Smooth muscle cell (in vitro differentiated cells): ENCODE measurements at regions not wholly inside any gene's neighbourhood (a gene's known extent, or its start where the extent isn't known, plus 50 kb on each side); places are given as distances from the start of the nearest gene placed in this dataset.

ENCODE experiments used
- DNase-seq: peaks from one replicate; lab custom pipeline; 2025; ENCODE audit not compliant: unreplicated experiment; lab: John Stamatoyannopoulos, UW
- H2AFZ ChIP-seq: fragments of 200-600 bp; sonication (generic); 2 replicates; pipeline ENCODE4 v1.6.0; 2016; ENCODE audit warnings: antibody characterized with exemption, low read depth, mild to moderate bottlenecking
- H3F3A ChIP-seq: fragments of 200-600 bp; sonication (generic); 2 replicates; pipeline ENCODE4 v1.6.0; 2017; ENCODE audit warnings: antibody characterized with exemption, low read depth
- H3K27ac ChIP-seq: fragments of 200-600 bp; sonication (generic); 2 replicates; pipeline ENCODE4 v1.5.1; 2016; ENCODE audit warnings: low read depth, mild to moderate bottlenecking
- H3K27me3 ChIP-seq: fragments of 200-600 bp; sonication (generic); 2 replicates; pipeline ENCODE4 v1.6.1; 2016; ENCODE audit warnings: low read depth, mild to moderate bottlenecking
- H3K36me3 ChIP-seq: fragments of 200-600 bp; sonication (generic); 2 replicates; pipeline ENCODE4 v1.5.1; 2016; ENCODE audit warnings: low read depth
- H3K4me1 ChIP-seq: fragments of 200-600 bp; sonication (generic); 2 replicates; pipeline ENCODE4 v1.5.1; 2016; ENCODE audit warnings: low read depth
- H3K4me2 ChIP-seq: fragments of 200-600 bp; sonication (generic); 2 replicates; pipeline ENCODE4 v1.6.0; 2016; ENCODE audit warnings: mild to moderate bottlenecking
- H3K4me3 ChIP-seq: fragments of 200-600 bp; sonication (generic); 2 replicates; pipeline ENCODE4 v1.5.1; 2016; ENCODE audit warnings: mild to moderate bottlenecking
- H3K79me2 ChIP-seq: fragments of 200-600 bp; sonication (generic); 2 replicates; pipeline ENCODE4 v1.6.0; 2016; ENCODE audit warnings: low read depth, mild to moderate bottlenecking
- H3K9ac ChIP-seq: fragments of 200-600 bp; sonication (generic); 2 replicates; pipeline ENCODE4 v1.6.0; 2016; ENCODE audit warnings: low read depth
- H3K9me3 ChIP-seq: fragments of 200-600 bp; sonication (generic); replicated peaks from 2 replicates; pipeline ENCODE4 v1.5.1; 2016; ENCODE audit warnings: low read depth
- H4K20me1 ChIP-seq: fragments of 200-600 bp; sonication (generic); 2 replicates; pipeline ENCODE4 v1.6.0; 2016; ENCODE audit warnings: low read depth
- WGBS: methylation state at CpG from one replicate; pipeline ENCODE4 v1.1.7; 2016; ENCODE audit warnings: low lambda C conversion rate; 5-methylcytosine and 5-hydroxymethylcytosine counted together
- TF ChIP-seq, protein P1 (sequence below): fragments of 200-600 bp; sonication (generic); IDR thresholded peaks from 2 replicates; pipeline ENCODE4 v1.5.1; 2017; ENCODE audit warnings: borderline replicate concordance, mild to moderate bottlenecking, antibody characterized with exemption; ENCODE audit not compliant: insufficient read depth, poor library complexity, severe bottlenecking

DNA sequence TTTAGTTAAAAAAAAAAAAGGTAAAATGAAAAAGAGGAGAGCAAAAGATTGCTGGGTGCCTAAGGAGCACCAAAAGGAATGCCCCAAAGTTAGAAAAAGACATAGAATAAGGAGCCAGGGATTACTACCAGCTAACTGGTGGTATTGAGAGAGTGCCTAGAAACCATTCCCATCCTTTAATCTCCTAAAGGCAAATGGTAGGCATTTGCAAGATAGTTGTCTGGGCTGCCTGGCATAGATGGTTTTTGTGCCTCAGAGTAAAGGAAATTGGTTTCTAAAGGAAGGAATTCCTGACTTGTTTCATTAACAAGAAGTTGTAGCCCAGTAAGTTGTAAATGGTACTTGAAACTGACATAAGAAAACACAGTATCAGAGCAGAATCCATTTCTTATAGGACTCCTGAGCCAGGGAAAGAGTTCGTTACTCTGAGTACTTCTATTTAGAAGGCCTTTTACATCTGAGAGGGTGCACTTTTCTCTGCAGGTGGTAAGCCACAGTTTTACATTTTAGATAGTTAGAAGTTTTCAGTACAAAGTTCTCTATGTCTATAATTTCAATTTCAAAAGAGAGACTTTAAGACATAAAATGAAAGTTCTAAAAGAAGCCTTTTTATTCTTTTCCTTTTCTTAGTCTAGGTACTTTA, 92.6 kb downstream of the OLFM4 start:
- 46% methylated on average over 1 of the region's 1 CpG for WGBS
- no peak overlapping the region for H3K4me3 ChIP-seq
- no peak overlapping the region for H3K9ac ChIP-seq
- TF ChIP-seq, protein P1, sequence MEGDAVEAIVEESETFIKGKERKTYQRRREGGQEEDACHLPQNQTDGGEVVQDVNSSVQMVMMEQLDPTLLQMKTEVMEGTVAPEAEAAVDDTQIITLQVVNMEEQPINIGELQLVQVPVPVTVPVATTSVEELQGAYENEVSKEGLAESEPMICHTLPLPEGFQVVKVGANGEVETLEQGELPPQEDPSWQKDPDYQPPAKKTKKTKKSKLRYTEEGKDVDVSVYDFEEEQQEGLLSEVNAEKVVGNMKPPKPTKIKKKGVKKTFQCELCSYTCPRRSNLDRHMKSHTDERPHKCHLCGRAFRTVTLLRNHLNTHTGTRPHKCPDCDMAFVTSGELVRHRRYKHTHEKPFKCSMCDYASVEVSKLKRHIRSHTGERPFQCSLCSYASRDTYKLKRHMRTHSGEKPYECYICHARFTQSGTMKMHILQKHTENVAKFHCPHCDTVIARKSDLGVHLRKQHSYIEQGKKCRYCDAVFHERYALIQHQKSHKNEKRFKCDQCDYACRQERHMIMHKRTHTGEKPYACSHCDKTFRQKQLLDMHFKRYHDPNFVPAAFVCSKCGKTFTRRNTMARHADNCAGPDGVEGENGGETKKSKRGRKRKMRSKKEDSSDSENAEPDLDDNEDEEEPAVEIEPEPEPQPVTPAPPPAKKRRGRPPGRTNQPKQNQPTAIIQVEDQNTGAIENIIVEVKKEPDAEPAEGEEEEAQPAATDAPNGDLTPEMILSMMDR, result no peak
- no peaks in the 10 kb centered on the region for H3K9me3 ChIP-seq
- H3K4me1 ChIP-seq, result peaks cover 11% of the 10 kb centered on the region
- H3K27ac ChIP-seq, result no peak overlapping the region
- no peaks in the 10 kb centered on the region for H3K36me3 ChIP-seq
- no peaks in the 10 kb centered on the region for H3K27me3 ChIP-seq
- H4K20me1 ChIP-seq, result no peaks in the 10 kb centered on the region
- H3K4me2 ChIP-seq, result no peak overlapping the region
- DNase-seq, result no peak
- no peaks in the 10 kb centered on the region for H3K79me2 ChIP-seq
- no peaks in the 10 kb centered on the region for H3F3A ChIP-seq
- H2AFZ ChIP-seq, result no peak overlapping the region

DNA sequence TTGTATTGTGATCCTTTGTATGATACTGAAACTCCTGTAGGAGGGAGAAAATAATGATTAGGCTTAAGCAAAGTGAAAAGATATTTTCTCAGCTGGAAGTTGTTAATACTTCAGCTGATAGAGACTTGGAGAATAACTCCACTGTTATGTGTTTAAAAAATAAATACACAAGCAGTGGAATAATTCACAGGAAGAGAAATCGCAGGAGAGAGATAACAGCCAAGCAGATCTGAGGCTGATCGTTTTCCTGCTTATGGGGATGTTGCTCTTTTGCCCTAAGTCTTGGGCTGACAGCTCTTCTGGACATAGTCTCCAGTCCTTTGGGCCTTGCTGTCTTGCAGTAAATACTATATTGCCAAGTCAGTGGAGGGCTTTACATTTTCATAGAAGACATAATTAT, 93.3 kb downstream of the OLFM4 start:
- TF ChIP-seq, protein P1, result no peak
- WGBS, result 23% methylated on average over 2 of the region's 2 CpGs
- H3K27ac ChIP-seq, result no peak overlapping the region
- H4K20me1 ChIP-seq, result no peaks in the 10 kb centered on the region
- no peak for DNase-seq
- H3K9ac ChIP-seq, result no peak overlapping the region
- H3K4me3 ChIP-seq, result no peak overlapping the region
- H3K36me3 ChIP-seq, result no peaks in the 10 kb centered on the region
- H2AFZ ChIP-seq, result no peak overlapping the region
- peaks cover 11% of the 10 kb centered on the region for H3K4me1 ChIP-seq
- no peaks in the 10 kb centered on the region for H3K27me3 ChIP-seq
- no peaks in the 10 kb centered on the region for H3F3A ChIP-seq
- no peaks in the 10 kb centered on the region for H3K9me3 ChIP-seq
- H3K4me2 ChIP-seq, result no peak overlapping the region
- H3K79me2 ChIP-seq, result no peaks in the 10 kb centered on the region

DNA sequence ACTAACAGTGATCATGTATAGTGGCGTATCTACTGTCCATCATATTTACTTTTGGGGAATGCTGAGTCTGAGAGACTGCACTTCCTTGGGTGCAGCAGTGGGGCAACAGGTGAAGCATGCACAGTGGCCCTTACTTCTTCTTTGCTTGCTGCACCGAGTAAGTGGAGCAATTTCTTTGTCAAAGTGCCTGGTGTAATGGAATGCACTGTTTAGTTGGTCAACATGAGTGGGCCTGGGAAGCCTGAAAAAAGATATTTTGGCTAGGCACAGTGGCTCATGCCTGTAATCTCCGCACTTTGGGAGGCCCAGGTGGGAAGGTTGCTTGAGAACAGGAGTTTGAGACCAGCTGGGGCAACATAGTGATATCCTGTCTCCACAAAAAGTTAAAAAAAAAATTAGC, 94.9 kb downstream of the OLFM4 start:
- Histone ChIP-seq H3K4me1 (peaks cover 11% of the 10 kb centered on the region), H3K9me3 (no peaks in the 10 kb centered on the region), H4K20me1 (no peaks in the 10 kb centered on the region), H3F3A (no peaks in the 10 kb centered on the region), H2AFZ (no peak overlapping the region), H3K79me2 (no peaks in the 10 kb centered on the region), H3K9ac (no peak overlapping the region), H3K27me3 (no peaks in the 10 kb centered on the region), H3K36me3 (no peaks in the 10 kb centered on the region), H3K4me3 (no peak overlapping the region), H3K4me2 (no peak overlapping the region), H3K27ac (no peak overlapping the region)
- TF ChIP-seq, protein P1, result no peak
- 100% methylated on average over 3 of the region's 3 CpGs for WGBS
- DNase-seq, result no peak

DNA sequence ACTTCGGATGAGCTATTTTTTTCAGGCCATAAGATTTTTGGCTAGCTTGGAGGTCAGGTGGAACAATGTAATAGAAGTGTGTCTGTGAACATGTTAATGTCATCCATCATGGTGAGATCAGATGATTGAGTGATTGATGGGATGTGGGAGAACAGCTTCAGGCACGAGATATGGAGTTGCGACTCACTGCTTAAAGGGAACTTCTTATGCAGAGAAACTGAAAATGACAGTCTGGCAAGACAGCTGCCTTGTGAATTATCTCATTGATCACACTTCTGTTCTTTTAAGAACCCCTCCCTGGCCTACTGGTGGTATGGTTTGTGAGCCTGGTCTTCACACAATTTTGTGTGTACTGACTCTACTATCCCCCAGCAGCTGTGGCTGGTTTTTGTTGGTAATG, 96.0 kb downstream of the OLFM4 start:
- Histone ChIP-seq H3F3A (no peaks in the 10 kb centered on the region), H3K9me3 (no peaks in the 10 kb centered on the region), H2AFZ (no peak overlapping the region), H3K36me3 (no peaks in the 10 kb centered on the region), H4K20me1 (no peaks in the 10 kb centered on the region), H3K4me3 (no peak overlapping the region), H3K9ac (no peak overlapping the region), H3K27me3 (no peaks in the 10 kb centered on the region), H3K4me1 (peaks cover 11% of the 10 kb centered on the region), H3K79me2 (no peaks in the 10 kb centered on the region), H3K4me2 (no peak overlapping the region), H3K27ac (no peak overlapping the region)
- TF ChIP-seq, protein P1, result no peak
- DNase-seq, result no peak
- 76% methylated on average over 3 of the region's 3 CpGs for WGBS
